A549 (cell line): ENCODE measurements at regions not wholly inside any gene's neighbourhood (a gene's known extent, or its start where the extent isn't known, plus 50 kb on each side); places are given as distances from the start of the nearest gene placed in this dataset.

Experiments used
- BCL3 ChIP-seq: fragments of >200 bp; sonication (Bioruptor Twin); formaldehyde crosslinking; IDR thresholded peaks from 3 replicates; pipeline ENCODE4 v1.6.1; 2016
- CTCF ChIP-seq: fragments of >200 bp; sonication (Bioruptor Twin); formaldehyde crosslinking; IDR thresholded peaks from 3 replicates; pipeline ENCODE4 v1.5.1; 2016
- FOSB ChIP-seq: fragments of 250-450 bp; sonication (Bioruptor Pico); IDR thresholded peaks from 2 replicates; pipeline ENCODE4 v1.5.0; 2020; ENCODE audit warnings: mild to moderate bottlenecking, moderate library complexity
- MAZ ChIP-seq: fragments of 150-350 bp; IDR thresholded peaks from 2 replicates; pipeline ENCODE4 v1.6.1; 2014; ENCODE audit warnings: antibody characterized with exemption, low read depth, low read length, borderline replicate concordance
- NPAS2 ChIP-seq: fragments of 250-450 bp; sonication (Bioruptor Pico); IDR thresholded peaks from 2 replicates; pipeline ENCODE4 v1.8.0; 2022; ENCODE audit warnings: mild to moderate bottlenecking, moderate library complexity, borderline replicate concordance
- PBX3 ChIP-seq: IDR thresholded peaks from 2 replicates; pipeline ENCODE4 v1.6.1; 2012
- POLR2A ChIP-seq: IDR thresholded peaks from 2 replicates; pipeline ENCODE4 v1.6.1; 2012; ENCODE audit warnings: mild to moderate bottlenecking, low read length
- RAD21 ChIP-seq, 2 experiments: fragments of >200 bp in 1 of 2; sonication (Bioruptor Twin) in 1 of 2; formaldehyde crosslinking in 1 of 2; IDR thresholded peaks in 1 of 2; conservative IDR thresholded peaks in 1 of 2; 2 replicates in 1 of 2; 3 replicates in 1 of 2; pipeline ENCODE4 v1.6.1; 2012 to 2018; ENCODE audit warnings: inconsistent platforms in 1 of 2
- RCOR1 ChIP-seq: fragments of 150-350 bp; IDR thresholded peaks from 2 replicates; pipeline ENCODE4 v1.6.1; 2014; ENCODE audit warnings: antibody characterized with exemption, low read length, low read depth
- RNF2 ChIP-seq: fragments of 200-600 bp; sonication (generic); IDR thresholded peaks from 2 replicates; pipeline ENCODE4 v1.6.1; 2016; ENCODE audit warnings: low read depth, mild to moderate bottlenecking, antibody characterized with exemption, moderate library complexity, borderline replicate concordance
- TP53 ChIP-seq: fragments of 250-450 bp; sonication (Bioruptor Pico); IDR thresholded peaks from 2 replicates; pipeline ENCODE4 v1.5.0; 2021; ENCODE audit warnings: mild to moderate bottlenecking, moderate library complexity
- ZSCAN20 ChIP-seq: fragments of 250-450 bp; sonication (Bioruptor Pico); IDR thresholded peaks from 2 replicates; pipeline ENCODE4 v1.8.0; 2022; ENCODE audit warnings: mild to moderate bottlenecking, moderate library complexity
- TF ChIP-seq, protein P1 (sequence below): fragments of 250-450 bp; sonication (Bioruptor Pico); IDR thresholded peaks from 2 replicates; pipeline ENCODE4 v1.5.0; 2021; ENCODE audit warnings: mild to moderate bottlenecking, moderate library complexity, borderline replicate concordance

DNA sequence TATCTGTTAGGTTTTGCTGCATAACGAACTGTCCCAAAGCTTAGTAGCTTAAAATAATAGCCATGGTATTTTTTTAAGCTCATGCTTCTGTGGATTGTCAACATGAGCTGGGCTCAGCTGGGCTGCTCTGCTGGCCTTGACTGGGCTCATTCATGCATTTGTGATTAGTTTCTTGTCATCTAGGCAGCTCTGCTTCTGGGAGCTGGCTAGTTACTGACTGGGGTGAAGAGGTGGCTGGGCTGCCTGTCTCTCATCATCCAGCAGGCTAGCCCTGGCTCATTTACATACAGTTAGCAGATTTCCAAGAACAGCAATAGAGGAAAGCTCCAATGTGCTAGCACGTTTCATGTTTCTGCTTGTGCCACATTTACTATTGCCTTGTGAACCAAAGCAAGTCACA, 165.1 kb upstream of the PCSK2 start:
- TF ChIP-seq POLR2A, result no peak
- no peak for TF ChIP-seq TP53
- TF ChIP-seq PBX3, result no peak
- TF ChIP-seq CTCF, result no peak
- TF ChIP-seq, protein P1, sequence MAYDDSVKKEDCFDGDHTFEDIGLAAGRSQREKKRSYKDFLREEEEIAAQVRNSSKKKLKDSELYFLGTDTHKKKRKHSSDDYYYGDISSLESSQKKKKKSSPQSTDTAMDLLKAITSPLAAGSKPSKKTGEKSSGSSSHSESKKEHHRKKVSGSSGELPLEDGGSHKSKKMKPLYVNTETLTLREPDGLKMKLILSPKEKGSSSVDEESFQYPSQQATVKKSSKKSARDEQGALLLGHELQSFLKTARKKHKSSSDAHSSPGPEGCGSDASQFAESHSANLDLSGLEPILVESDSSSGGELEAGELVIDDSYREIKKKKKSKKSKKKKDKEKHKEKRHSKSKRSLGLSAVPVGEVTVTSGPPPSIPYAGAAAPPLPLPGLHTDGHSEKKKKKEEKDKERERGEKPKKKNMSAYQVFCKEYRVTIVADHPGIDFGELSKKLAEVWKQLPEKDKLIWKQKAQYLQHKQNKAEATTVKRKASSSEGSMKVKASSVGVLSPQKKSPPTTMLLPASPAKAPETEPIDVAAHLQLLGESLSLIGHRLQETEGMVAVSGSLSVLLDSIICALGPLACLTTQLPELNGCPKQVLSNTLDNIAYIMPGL (CRISPR knock-in tag), result no peak
- TF ChIP-seq ZSCAN20, result no peak
- TF ChIP-seq FOSB (CRISPR knock-in tag), result no peak
- TF ChIP-seq NPAS2, result no peak
- no peak for TF ChIP-seq BCL3
- TF ChIP-seq RNF2, result no peak
- TF ChIP-seq MAZ, result no peak
- TF ChIP-seq RAD21 (conservative IDR thresholded peaks at IDR 0.05 in 1 of 2, IDR thresholded peaks at IDR 0.05 in 1 of 2), result no peak
- no peak for TF ChIP-seq RCOR1
